Suprapubic skin (tissue), 4 donors: ENCODE measurements at regions not wholly inside any gene's neighbourhood (a gene's known extent, or its start where the extent isn't known, plus 50 kb on each side); places are given as distances from the start of the nearest gene placed in this dataset.

ENCODE experiments used
- CTCF ChIP-seq, 2 donors: fragments of 200-600 bp in 1 of 2; fragments of 450-650 bp in 1 of 2; sonication (generic) in 1 of 2; IDR thresholded peaks; one replicate each; pipeline ENCODE4 v1.5.1; 2016 to 2019; ENCODE audit warnings: antibody characterized with exemption in 2 of 2, mild to moderate bottlenecking in 1 of 2, moderate library complexity in 1 of 2
- EP300 ChIP-seq: sonication (generic); formaldehyde crosslinking; IDR thresholded peaks from one replicate; pipeline ENCODE4 v1.6.1; 2017; ENCODE audit warnings: antibody characterized with exemption
- POLR2A ChIP-seq, 2 donors: fragments of 450-650 bp; IDR thresholded peaks; one replicate each; pipeline ENCODE4 v1.6.1; 2017; ENCODE audit warnings: antibody characterized with exemption in 2 of 2, mild to moderate bottlenecking in 2 of 2, moderate library complexity in 2 of 2
- POLR2AphosphoS5 ChIP-seq, 3 donors: sonication (generic); formaldehyde crosslinking; IDR thresholded peaks; one replicate each; pipeline ENCODE4 v1.6.1; 2017; ENCODE audit warnings: antibody characterized with exemption in 3 of 3

GRCh38 chr12:68515793-68516192 lies 94.9 kb upstream of the RAP1B start:
- no peak for TF ChIP-seq CTCF (IDR thresholded peaks at IDR 0.05)
- TF ChIP-seq EP300: no peak
- TF ChIP-seq POLR2AphosphoS5 (IDR thresholded peaks at IDR 0.05): no peak
- no peak for TF ChIP-seq POLR2A (IDR thresholded peaks at IDR 0.05)
